ENCODE measurements at regions not wholly inside any gene's neighbourhood (a gene's known extent, or its start where the extent isn't known, plus 50 kb on each side); places are given as distances from the start of the nearest gene placed in this dataset.
"Not testable (repeated sequence)": the region's sequence is repeated elsewhere in the genome, so short reads cannot be mapped to it uniquely, and the experiment has no call there.

GRCh38 chr13:33418224-33418953 lies 132.8 kb upstream of the STARD13 start:
- peak in 1 of 2 experiments; percentile 12 for DNase-seq

- not testable (repeated sequence) for DNase-seq
Observed at GRCh38 chr13:33420117-33420516, 134.6 kb upstream of the STARD13 start.

- DNase-seq, result no peak
Observed at GRCh38 chr13:33426131-33426530, 140.6 kb upstream of the STARD13 start.

GRCh38 chr13:33433316-33433715 lies 147.8 kb upstream of the STARD13 start:
- DNase-seq, result no peak

GRCh38 chr13:33434676-33435075 lies 149.1 kb upstream of the STARD13 start:
- no peak for DNase-seq

GRCh38 chr13:33435207-33435606 lies 149.7 kb upstream of the STARD13 start:
- DNase-seq, result no peak

GRCh38 chr13:33438918-33439317 lies 153.4 kb upstream of the STARD13 start:
- no peak for DNase-seq

- DNase-seq, result peak; percentile 7 to 64
Observed at GRCh38 chr13:33441015-33441414, 155.5 kb upstream of the STARD13 start.

- DNase-seq, result peak; percentile 95 to 97
Observed at GRCh38 chr13:33445024-33445423, 159.5 kb upstream of the STARD13 start.

GRCh38 chr13:33445476-33445875 lies 159.9 kb upstream of the STARD13 start:
- peak; percentile 68 to 80 for DNase-seq

GRCh38 chr13:33446821-33447725 lies 161.5 kb upstream of the STARD13 start:
- DNase-seq, result peak in 1 of 2 experiments; percentile 26

GRCh38 chr13:33448889-33449288 lies 163.3 kb upstream of the STARD13 start:
- no peak for DNase-seq

GRCh38 chr13:33450956-33451709 lies 165.6 kb upstream of the STARD13 start:
- no peak for DNase-seq

- no peak for DNase-seq
Observed at GRCh38 chr13:33452873-33453517, 167.4 kb upstream of the STARD13 start.

- no peak for DNase-seq
Observed at GRCh38 chr13:33453936-33454335, 168.4 kb upstream of the STARD13 start.

GRCh38 chr13:33454844-33455705 lies 169.5 kb upstream of the STARD13 start:
- no peak for DNase-seq

- no peak for DNase-seq
Observed at GRCh38 chr13:33459702-33460101, 174.1 kb upstream of the STARD13 start.

- DNase-seq, result no peak
Observed at GRCh38 chr13:33462109-33462508, 176.6 kb upstream of the STARD13 start.

GRCh38 chr13:33464345-33464744 lies 178.8 kb upstream of the STARD13 start:
- no peak for DNase-seq

GRCh38 chr13:33466262-33466661 lies 180.7 kb upstream of the STARD13 start:
- DNase-seq, result no peak

- no peak for DNase-seq
Observed at GRCh38 chr13:33467556-33467955, 182.0 kb upstream of the STARD13 start.

GRCh38 chr13:33471204-33471603 lies 185.6 kb upstream of the STARD13 start:
- DNase-seq, result no peak

Data from NCI-H526 (cell line).